ENCODE measurements at regions not wholly inside any gene's neighbourhood (a gene's known extent, or its start where the extent isn't known, plus 50 kb on each side); places are given as distances from the start of the nearest gene placed in this dataset.

- peak; percentile 53 to 71 for DNase-seq
- intact Hi-C loops (cut with micrococcal nuclease; ENCODE audit: unreplicated experiment) = loop anchor here (1.0 to 2.0 kb wide), 4 partner anchors 144 to 1459 kb away; no protein-coding TSS in a partner anchor
- H3K36me3 Mint-ChIP-seq (ENCODE audit: insufficient read depth, unreplicated experiment) = no peaks in the 10 kb centered on the region
- Histone ChIP-seq H3K36me3 (ENCODE audit: control insufficient read depth, insufficient read depth, low read length) (no peaks in the 10 kb centered on the region), H3K4me3 (ENCODE audit: low read depth, low read length) (no peak overlapping the region), H3K27me3 (replicated peaks; ENCODE audit: control insufficient read depth, insufficient read depth, low read length) (no peaks in the 10 kb centered on the region; the same call in 1 of the 2 replicates), H3K9me3 (no peaks in the 10 kb centered on the region), H3K4me1 (peaks cover 2% of the 10 kb centered on the region)
- no TSS peak for BruUV-seq (replicated peaks)
- H3K4me1 Mint-ChIP-seq (ENCODE audit: low read depth, unreplicated experiment) = peaks cover 2% of the 10 kb centered on the region
- POLR2A ChIA-PET = no interaction called here
- TF ChIP-seq CTCF (IDR thresholded peaks at IDR 0.05; ENCODE audit: insufficient read depth in 1 of 2, low read depth in 1 of 2, low read length in 1 of 2, severe bottlenecking in 1 of 2, unreplicated experiment in 1 of 2) = peak; percentile 92 to 94
- H3K4me3 Mint-ChIP-seq (ENCODE audit: unreplicated experiment) = no peak overlapping the region
- CTCF ChIA-PET = interaction anchor here (0.7 to 1.1 kb wide), 4 partner anchors 22 to 482 kb away, joined by 3 to 4 read pairs (median 3); no protein-coding TSS in a partner anchor
- peaks cover 5% of the 10 kb centered on the region for H3K27me3 Mint-ChIP-seq (ENCODE audit: insufficient read depth, unreplicated experiment)
- H3K27ac Mint-ChIP-seq (ENCODE audit: unreplicated experiment) = no peak overlapping the region
- H3K9me3 Mint-ChIP-seq (ENCODE audit: unreplicated experiment) = no peaks in the 10 kb centered on the region
Observed at GRCh38 chr10:4656576-4657194, 169.3 kb upstream of the AKR1E2 start.

- TF ChIP-seq CTCF (IDR thresholded peaks at IDR 0.05; ENCODE audit: insufficient read depth in 1 of 2, low read depth in 1 of 2, low read length in 1 of 2, severe bottlenecking in 1 of 2, unreplicated experiment in 1 of 2) = no peak
- Mint-ChIP-seq H3K27me3 (ENCODE audit: insufficient read depth, unreplicated experiment) (peaks cover 5% of the 10 kb centered on the region), H3K4me3 (ENCODE audit: unreplicated experiment) (no peak overlapping the region), H3K9me3 (ENCODE audit: unreplicated experiment) (no peaks in the 10 kb centered on the region), H3K27ac (ENCODE audit: unreplicated experiment) (no peak overlapping the region), H3K4me1 (ENCODE audit: low read depth, unreplicated experiment) (no peaks in the 10 kb centered on the region), H3K36me3 (ENCODE audit: insufficient read depth, unreplicated experiment) (no peaks in the 10 kb centered on the region)
- no peak overlapping the region for H3K4me3 ChIP-seq (ENCODE audit: low read depth, low read length)
- no peaks in the 10 kb centered on the region; the same call in 1 of the 2 replicates for H3K27me3 ChIP-seq (replicated peaks; ENCODE audit: control insufficient read depth, insufficient read depth, low read length)
- H3K9me3 ChIP-seq = no peaks in the 10 kb centered on the region
- POLR2A ChIA-PET = no interaction called here
- intact Hi-C loops (cut with micrococcal nuclease; ENCODE audit: unreplicated experiment) = loop anchor here (1.0 to 2.0 kb wide), 4 partner anchors 143 to 1459 kb away; no protein-coding TSS in a partner anchor
- no peaks in the 10 kb centered on the region for H3K36me3 ChIP-seq (ENCODE audit: control insufficient read depth, insufficient read depth, low read length)
- DNase-seq = no peak
- CTCF ChIA-PET = interaction anchor here (1.4 kb wide), 1 partner anchor 1458 kb away, joined by 5 read pairs; no protein-coding TSS in a partner anchor
- H3K4me1 ChIP-seq = no peaks in the 10 kb centered on the region
- BruUV-seq (replicated peaks) = no TSS peak
Observed at GRCh38 chr10:4655879-4656278, 170.1 kb upstream of the AKR1E2 start.

GRCh38 chr10:4655406-4655805, 170.6 kb upstream of the AKR1E2 start:
- H3K9me3 Mint-ChIP-seq (ENCODE audit: unreplicated experiment) = no peaks in the 10 kb centered on the region
- no peak overlapping the region for H3K27ac Mint-ChIP-seq (ENCODE audit: unreplicated experiment)
- no peaks in the 10 kb centered on the region for H3K36me3 ChIP-seq (ENCODE audit: control insufficient read depth, insufficient read depth, low read length)
- peaks cover 6% of the 10 kb centered on the region for H3K27me3 Mint-ChIP-seq (ENCODE audit: insufficient read depth, unreplicated experiment)
- H3K27me3 ChIP-seq (replicated peaks; ENCODE audit: control insufficient read depth, insufficient read depth, low read length) = no peaks in the 10 kb centered on the region; the same call in 1 of the 2 replicates
- ChIA-PET CTCF (interaction anchor here (1.4 kb wide), 1 partner anchor 1458 kb away, joined by 5 read pairs; no protein-coding TSS in a partner anchor), POLR2A (no interaction called here)
- BruUV-seq (replicated peaks) = no TSS peak
- H3K36me3 Mint-ChIP-seq (ENCODE audit: insufficient read depth, unreplicated experiment) = no peaks in the 10 kb centered on the region
- no peak for TF ChIP-seq CTCF (IDR thresholded peaks at IDR 0.05; ENCODE audit: insufficient read depth in 1 of 2, low read depth in 1 of 2, low read length in 1 of 2, severe bottlenecking in 1 of 2, unreplicated experiment in 1 of 2)
- H3K4me1 ChIP-seq = no peaks in the 10 kb centered on the region
- H3K9me3 ChIP-seq = no peaks in the 10 kb centered on the region
- intact Hi-C loops (cut with micrococcal nuclease; ENCODE audit: unreplicated experiment) = no loop called here
- no peak overlapping the region for H3K4me3 Mint-ChIP-seq (ENCODE audit: unreplicated experiment)
- DNase-seq = no peak
- no peaks in the 10 kb centered on the region for H3K4me1 Mint-ChIP-seq (ENCODE audit: low read depth, unreplicated experiment)
- H3K4me3 ChIP-seq (ENCODE audit: low read depth, low read length) = no peak overlapping the region
